Mesendoderm (in vitro differentiated cells): ENCODE measurements at regions not wholly inside any gene's neighbourhood (a gene's known extent, or its start where the extent isn't known, plus 50 kb on each side); places are given as distances from the start of the nearest gene placed in this dataset.

ENCODE experiments used
- DNase-seq: peaks from one replicate; pipeline ENCODE4 v3.0.0; 2013
- H2AK5ac ChIP-seq: 2 replicates; pipeline ENCODE4 v1.6.1; 2013; ENCODE audit warnings: low read length, inconsistent platforms
- H2BK120ac ChIP-seq: 2 replicates; pipeline ENCODE4 v1.6.1; 2013; ENCODE audit warnings: low read depth, mild to moderate bottlenecking, low read length, moderate library complexity, mixed read lengths
- H2BK15ac ChIP-seq: replicated peaks from 2 replicates; pipeline ENCODE4 v1.6.1; 2013; ENCODE audit warnings: low read depth, mild to moderate bottlenecking, moderate library complexity
- H2BK5ac ChIP-seq: 2 replicates; pipeline ENCODE4 v1.6.1; 2013; ENCODE audit warnings: low read length, inconsistent platforms
- H3K18ac ChIP-seq: 2 replicates; pipeline ENCODE4 v1.6.1; 2013; ENCODE audit warnings: mild to moderate bottlenecking, low read length, mixed read lengths
- H3K23ac ChIP-seq: one replicate; pipeline ENCODE4 v1.6.1; 2013; ENCODE audit warnings: low read length
- H3K27ac ChIP-seq: 2 replicates; pipeline ENCODE4 v1.5.1; 2013; ENCODE audit warnings: low read depth, mild to moderate bottlenecking, inconsistent platforms, low read length, moderate library complexity
- H3K27me3 ChIP-seq: 2 replicates; pipeline ENCODE4 v1.6.1; 2013; ENCODE audit warnings: low read length, control low read depth, mild to moderate bottlenecking, inconsistent platforms; ENCODE audit not compliant: insufficient read depth, poor library complexity
- H3K36me3 ChIP-seq: 2 replicates; pipeline ENCODE4 v1.6.1; 2013; ENCODE audit warnings: low read length, inconsistent platforms; ENCODE audit not compliant: control insufficient read depth, insufficient read depth
- H3K4ac ChIP-seq: one replicate; pipeline ENCODE4 v1.6.1; 2013; ENCODE audit warnings: low read depth, mild to moderate bottlenecking, low read length, moderate library complexity
- H3K4me1 ChIP-seq: 2 replicates; pipeline ENCODE4 v1.6.1; 2013; ENCODE audit warnings: low read depth, low read length, inconsistent platforms; ENCODE audit not compliant: control insufficient read depth
- H3K4me2 ChIP-seq: 2 replicates; pipeline ENCODE4 v1.6.1; 2013; ENCODE audit warnings: low read length
- H3K4me3 ChIP-seq: 2 replicates; pipeline ENCODE4 v1.5.1; 2013; ENCODE audit warnings: mild to moderate bottlenecking, low read length
- H3K56ac ChIP-seq: one replicate; pipeline ENCODE4 v1.6.1; 2013; ENCODE audit warnings: low read length
- H3K79me1 ChIP-seq: 2 replicates; pipeline ENCODE4 v1.6.1; 2013; ENCODE audit warnings: low read length, inconsistent platforms
- H3K79me2 ChIP-seq: 2 replicates; pipeline ENCODE4 v1.6.1; 2013; ENCODE audit warnings: mild to moderate bottlenecking, low read length; ENCODE audit not compliant: control insufficient read depth, insufficient read depth
- H3K9ac ChIP-seq: 2 replicates; pipeline ENCODE4 v1.6.1; 2013; ENCODE audit warnings: low read length, inconsistent platforms
- H4K5ac ChIP-seq: one replicate; pipeline ENCODE4 v1.6.1; 2013; ENCODE audit warnings: low read length
- H4K8ac ChIP-seq: one replicate; pipeline ENCODE4 v1.6.1; 2013; ENCODE audit warnings: low read depth, mild to moderate bottlenecking, control low read depth, low read length, moderate library complexity
- WGBS: extraction: QIAGEN DNeasy Blood & Tissue Kit; methylation state at CpG from one replicate; pipeline ENCODE4 v1.1.7; 2013; ENCODE audit warnings: low lambda C conversion rate, missing lambda C conversion rate; ENCODE audit not compliant: insufficient coverage; ENCODE audit errors: extremely low coverage; 5-methylcytosine and 5-hydroxymethylcytosine counted together

DNA sequence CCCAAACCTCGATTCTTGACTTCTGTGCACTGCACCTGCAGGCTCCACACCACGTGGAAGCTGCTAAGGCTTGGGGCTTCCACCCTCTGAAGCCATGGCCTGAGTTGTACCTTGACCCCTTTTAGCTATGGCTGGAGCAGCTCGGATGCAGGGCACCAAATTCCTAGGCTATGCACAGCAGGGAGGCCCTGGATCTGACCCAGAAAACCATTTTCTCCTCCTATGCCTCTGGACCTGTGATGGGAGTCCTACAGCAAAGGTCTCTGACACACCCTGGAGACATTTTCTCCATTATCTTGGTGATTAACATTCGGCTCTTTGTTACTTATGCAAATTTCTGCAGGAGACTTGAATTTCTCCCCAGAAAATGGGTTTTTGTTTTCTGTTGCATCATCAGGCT is 309.2 kb upstream of the DDI1 start:
- Histone ChIP-seq H3K18ac (no peak overlapping the region), H3K79me1 (no peaks in the 10 kb centered on the region), H3K4me1 (no peaks in the 10 kb centered on the region), H2BK120ac (no peak overlapping the region), H3K36me3 (no peaks in the 10 kb centered on the region), H3K4me2 (no peak overlapping the region), H3K9ac (no peak overlapping the region), H3K79me2 (no peaks in the 10 kb centered on the region), H3K27ac (no peak overlapping the region), H2BK15ac (no peak overlapping the region), H3K4ac (no peak overlapping the region), H2BK5ac (no peak overlapping the region), H3K4me3 (no peak overlapping the region), H3K27me3 (no peaks in the 10 kb centered on the region), H4K8ac (no peak overlapping the region), H3K56ac (no peak overlapping the region), H2AK5ac (no peak overlapping the region), H3K23ac (no peak overlapping the region), H4K5ac (no peak overlapping the region)
- no CpG with 5 or more reads among the region's 4 CpGs for WGBS
- no peak for DNase-seq

DNA sequence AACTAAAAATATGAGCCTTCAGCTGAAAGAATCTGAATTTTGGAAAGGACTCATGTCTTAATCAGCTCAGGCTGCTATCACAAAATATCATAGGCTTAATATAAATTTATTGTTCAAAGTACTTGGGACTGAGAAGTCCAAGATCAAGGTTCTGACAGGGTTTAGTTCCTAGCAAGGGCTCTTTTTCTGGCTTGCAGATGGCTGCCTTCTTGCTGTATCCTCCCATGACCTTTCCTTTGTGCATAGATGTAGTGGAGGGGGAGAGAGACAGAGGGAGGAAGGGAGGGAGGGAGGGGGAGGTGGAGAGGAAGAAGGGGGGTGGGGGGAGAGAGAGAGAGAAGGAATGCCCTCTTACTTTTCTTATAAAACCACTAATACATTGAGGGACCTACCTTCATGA is 306.8 kb upstream of the DDI1 start:
- H3K27ac ChIP-seq: no peak overlapping the region
- H3K27me3 ChIP-seq: no peaks in the 10 kb centered on the region
- no peak overlapping the region for H3K9ac ChIP-seq
- H3K23ac ChIP-seq: no peak overlapping the region
- H3K36me3 ChIP-seq: no peaks in the 10 kb centered on the region
- no peak overlapping the region for H2BK5ac ChIP-seq
- no peak for DNase-seq
- H2BK15ac ChIP-seq: no peak overlapping the region
- H4K5ac ChIP-seq: no peak overlapping the region
- no peaks in the 10 kb centered on the region for H3K79me1 ChIP-seq
- no peak overlapping the region for H3K4ac ChIP-seq
- no peaks in the 10 kb centered on the region for H3K4me1 ChIP-seq
- no peak overlapping the region for H3K18ac ChIP-seq
- no peak overlapping the region for H3K4me3 ChIP-seq
- no peaks in the 10 kb centered on the region for H3K79me2 ChIP-seq
- no peak overlapping the region for H2BK120ac ChIP-seq
- H3K4me2 ChIP-seq: no peak overlapping the region
- H3K56ac ChIP-seq: no peak overlapping the region
- no peak overlapping the region for H4K8ac ChIP-seq
- H2AK5ac ChIP-seq: no peak overlapping the region

DNA sequence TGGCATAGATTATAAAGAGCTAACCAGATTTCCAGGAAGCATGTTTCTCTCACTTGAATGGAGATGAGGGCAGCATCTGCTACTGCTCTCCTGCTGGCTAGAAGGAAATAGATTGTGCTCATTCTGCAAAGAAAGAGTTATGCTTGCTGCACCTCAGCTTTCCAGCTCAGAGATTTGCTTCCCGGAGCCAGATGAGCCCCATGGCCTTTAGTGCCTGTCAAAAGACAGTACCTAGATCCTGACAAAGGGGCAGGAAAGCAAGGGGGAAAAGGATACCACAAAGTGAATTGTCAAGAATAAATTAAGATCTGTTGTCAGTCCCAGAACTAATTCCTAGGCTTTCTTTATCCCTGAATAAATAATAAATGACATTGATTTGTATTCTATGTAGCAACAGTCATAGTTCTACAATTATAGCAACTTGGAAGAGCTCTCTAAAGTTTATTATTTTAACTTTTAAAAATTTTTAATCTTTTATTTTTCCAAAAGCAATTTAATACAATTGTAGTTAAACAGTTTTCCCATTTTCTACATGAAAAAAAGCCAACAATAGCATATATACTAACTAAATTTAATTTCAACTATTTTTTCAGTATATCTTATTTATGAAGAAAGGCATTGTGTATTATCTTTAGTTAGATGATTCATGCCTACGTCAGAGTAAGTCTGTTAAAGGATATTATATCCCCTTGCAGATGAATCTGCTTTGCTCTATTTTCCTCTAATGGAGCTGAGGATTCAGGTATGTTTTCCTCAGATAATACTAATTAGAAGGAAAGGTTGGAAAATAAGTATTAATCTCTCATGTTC is 306.1 kb upstream of the DDI1 start:
- no peak for DNase-seq
- H2BK120ac ChIP-seq: no peak overlapping the region
- H3K56ac ChIP-seq: no peak overlapping the region
- WGBS: no CpG with 5 or more reads among the region's 2 CpGs
- H3K79me1 ChIP-seq: no peaks in the 10 kb centered on the region
- no peak overlapping the region for H2BK15ac ChIP-seq
- H2AK5ac ChIP-seq: no peak overlapping the region
- H3K23ac ChIP-seq: no peak overlapping the region
- no peak overlapping the region for H2BK5ac ChIP-seq
- no peak overlapping the region for H3K4me3 ChIP-seq
- no peaks in the 10 kb centered on the region for H3K79me2 ChIP-seq
- H4K8ac ChIP-seq: no peak overlapping the region
- H3K4me2 ChIP-seq: no peak overlapping the region
- H3K27me3 ChIP-seq: no peaks in the 10 kb centered on the region
- H3K36me3 ChIP-seq: no peaks in the 10 kb centered on the region
- no peak overlapping the region for H3K27ac ChIP-seq
- no peak overlapping the region for H3K18ac ChIP-seq
- no peak overlapping the region for H3K4ac ChIP-seq
- no peak overlapping the region for H4K5ac ChIP-seq
- H3K4me1 ChIP-seq: no peaks in the 10 kb centered on the region
- H3K9ac ChIP-seq: no peak overlapping the region

DNA sequence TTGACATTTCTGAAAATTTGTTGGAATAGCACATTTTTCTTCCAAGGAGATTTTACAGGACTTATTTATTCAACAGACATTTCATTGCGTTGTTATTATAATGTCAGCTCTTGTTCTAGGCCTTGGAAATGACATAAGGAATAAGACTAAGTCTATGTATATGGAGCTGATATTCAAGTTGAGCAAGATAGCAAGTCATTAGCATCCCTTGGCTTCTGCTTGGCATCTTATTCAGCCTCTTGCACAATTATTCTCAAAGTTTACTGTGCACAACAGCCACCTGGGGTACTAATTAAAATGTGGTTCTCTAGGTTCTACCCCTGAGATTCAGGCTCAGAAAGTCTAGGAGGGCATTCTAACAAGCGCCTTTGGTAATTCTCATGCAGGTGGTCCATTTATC is 304.8 kb upstream of the DDI1 start:
- no peak overlapping the region for H3K4me2 ChIP-seq
- H2BK15ac ChIP-seq: no peak overlapping the region

DNA sequence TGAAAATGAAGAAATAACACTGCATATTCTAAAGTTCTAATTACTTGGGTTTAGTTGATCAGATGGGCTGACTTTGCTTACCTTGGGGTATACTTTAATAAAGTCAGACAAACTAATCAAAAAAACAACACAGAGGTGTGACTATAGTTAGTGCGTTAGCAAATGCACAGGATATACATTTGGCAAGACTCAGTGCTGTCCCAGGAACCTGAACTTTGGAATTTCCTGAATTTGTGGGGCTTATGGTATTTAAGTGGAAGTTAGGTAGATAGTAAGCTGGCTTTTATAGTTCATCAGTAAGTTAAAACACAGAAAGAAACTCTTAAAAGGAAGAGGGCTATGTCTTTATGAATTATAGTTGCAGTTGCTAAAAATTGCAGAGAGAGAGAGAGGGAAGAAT is 302.6 kb upstream of the DDI1 start:
- no peak overlapping the region for H2BK15ac ChIP-seq
- no peak overlapping the region for H3K4ac ChIP-seq
- no peak overlapping the region for H3K27ac ChIP-seq
- H3K4me1 ChIP-seq: peaks cover 5% of the 10 kb centered on the region
- no peak overlapping the region for H4K5ac ChIP-seq
- no peak overlapping the region for H2AK5ac ChIP-seq
- no peaks in the 10 kb centered on the region for H3K79me2 ChIP-seq
- no peak overlapping the region for H3K4me3 ChIP-seq
- H3K18ac ChIP-seq: no peak overlapping the region
- no peak overlapping the region for H4K8ac ChIP-seq
- H3K79me1 ChIP-seq: no peaks in the 10 kb centered on the region
- H2BK5ac ChIP-seq: no peak overlapping the region
- H3K56ac ChIP-seq: no peak overlapping the region
- H3K9ac ChIP-seq: no peak overlapping the region
- H3K36me3 ChIP-seq: no peaks in the 10 kb centered on the region
- H2BK120ac ChIP-seq: no peak overlapping the region
- no peaks in the 10 kb centered on the region for H3K27me3 ChIP-seq
- no peak for DNase-seq
- WGBS: no CpG with 5 or more reads among the region's 1 CpG
- H3K23ac ChIP-seq: no peak overlapping the region
- no peak overlapping the region for H3K4me2 ChIP-seq

More for the DNA sequence above, 304.8 kb upstream of the DDI1 start:
- Histone ChIP-seq H3K4me3 (no peak overlapping the region), H2AK5ac (no peak overlapping the region), H3K23ac (no peak overlapping the region), H3K9ac (no peak overlapping the region), H2BK5ac (no peak overlapping the region), H3K79me1 (no peaks in the 10 kb centered on the region), H3K4me1 (peaks cover under 1% of the 10 kb centered on the region), H3K27me3 (no peaks in the 10 kb centered on the region), H2BK120ac (no peak overlapping the region), H3K18ac (no peak overlapping the region), H3K79me2 (no peaks in the 10 kb centered on the region), H3K4ac (no peak overlapping the region), H3K36me3 (no peaks in the 10 kb centered on the region), H4K8ac (no peak overlapping the region), H4K5ac (no peak overlapping the region), H3K56ac (no peak overlapping the region), H3K27ac (no peak overlapping the region)
- DNase-seq: no peak
- WGBS: no CpG with 5 or more reads among the region's 2 CpGs

DNA sequence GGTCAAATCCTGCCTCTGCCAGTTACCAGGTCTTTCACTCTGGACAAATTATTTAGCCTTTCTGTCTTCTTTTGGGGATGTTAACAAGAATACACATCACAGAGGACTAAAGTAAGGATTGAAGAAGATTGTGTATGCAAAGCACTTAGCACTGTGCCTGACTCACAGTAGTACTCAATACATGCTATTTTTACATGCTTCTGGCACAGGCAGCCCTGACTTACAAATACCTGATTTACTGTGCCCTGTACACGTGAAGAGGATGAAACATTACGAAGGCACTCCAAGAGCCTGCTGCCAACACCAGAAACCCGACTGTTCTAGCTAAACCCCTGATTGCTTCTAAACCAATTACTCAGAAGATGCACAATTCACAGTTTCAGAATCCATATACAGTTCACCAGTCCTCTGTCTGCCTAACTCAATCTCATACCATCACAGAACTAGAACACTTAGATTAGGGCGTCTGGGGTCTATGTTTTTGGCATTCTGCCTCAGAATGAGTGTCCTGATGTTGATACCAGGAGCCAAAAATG is 300.9 kb upstream of the DDI1 start:
- Histone ChIP-seq H2BK15ac (no peak overlapping the region), H2BK120ac (no peak overlapping the region), H3K23ac (no peak overlapping the region), H3K9ac (no peak overlapping the region), H3K4me3 (no peak overlapping the region), H3K79me1 (no peaks in the 10 kb centered on the region), H3K4ac (no peak overlapping the region), H3K27me3 (no peaks in the 10 kb centered on the region), H3K4me1 (peaks cover 5% of the 10 kb centered on the region), H2AK5ac (no peak overlapping the region), H3K36me3 (no peaks in the 10 kb centered on the region), H3K4me2 (no peak overlapping the region), H3K27ac (no peak overlapping the region), H3K56ac (no peak overlapping the region), H2BK5ac (no peak overlapping the region), H3K18ac (no peak overlapping the region), H4K5ac (no peak overlapping the region), H3K79me2 (no peaks in the 10 kb centered on the region), H4K8ac (no peak overlapping the region)
- DNase-seq: no peak
- WGBS: no CpG with 5 or more reads among the region's 4 CpGs
